Stimulated activated CD4-positive, alpha-beta T cell treated with anti-CD3 and anti-CD28 coated beads, TNF-alpha, amount 100 ng/mL, for 1 hour (primary cell): ENCODE measurements at regions not wholly inside any gene's neighbourhood (a gene's known extent, or its start where the extent isn't known, plus 50 kb on each side); places are given as distances from the start of the nearest gene placed in this dataset.

Experiments used
- DNase-seq, 3 donors: peaks; one replicate each; pipeline ENCODE4 v3.0.0-alpha.2; 2020; ENCODE audit warnings: low read depth in 3 of 3, low spot score in 1 of 3

GRCh38 chr18:78634061-78634696 lies 345.4 kb upstream of the SALL3 start:
- DNase-seq, result no peak

- no peak for DNase-seq
Observed at GRCh38 chr18:78635093-78635800, 344.4 kb upstream of the SALL3 start.

- DNase-seq, result no peak
Observed at GRCh38 chr18:78636260-78636659, 343.4 kb upstream of the SALL3 start.

GRCh38 chr18:78637442-78638402 lies 341.9 kb upstream of the SALL3 start:
- DNase-seq, result no peak

GRCh38 chr18:78639006-78639950 lies 340.3 kb upstream of the SALL3 start:
- DNase-seq, result no peak

- no peak for DNase-seq
Observed at GRCh38 chr18:78640246-78640995, 339.2 kb upstream of the SALL3 start.

- no peak for DNase-seq
Observed at GRCh38 chr18:78641689-78642231, 337.9 kb upstream of the SALL3 start.

GRCh38 chr18:78642296-78642951 lies 337.2 kb upstream of the SALL3 start:
- no peak for DNase-seq

- no peak for DNase-seq
Observed at GRCh38 chr18:78643004-78643403, 336.6 kb upstream of the SALL3 start.

- DNase-seq, result no peak
Observed at GRCh38 chr18:78643981-78644380, 335.6 kb upstream of the SALL3 start.

GRCh38 chr18:78645216-78645615 lies 334.4 kb upstream of the SALL3 start:
- no peak for DNase-seq

- no peak for DNase-seq
Observed at GRCh38 chr18:78647018-78647417, 332.6 kb upstream of the SALL3 start.

- no peak for DNase-seq
Observed at GRCh38 chr18:78649421-78649820, 330.2 kb upstream of the SALL3 start.

GRCh38 chr18:78650926-78651325 lies 328.7 kb upstream of the SALL3 start:
- no peak for DNase-seq

- no peak for DNase-seq
Observed at GRCh38 chr18:78652001-78652545, 327.5 kb upstream of the SALL3 start.

- DNase-seq, result no peak
Observed at GRCh38 chr18:78655921-78656320, 323.7 kb upstream of the SALL3 start.

GRCh38 chr18:78656346-78656925 lies 323.2 kb upstream of the SALL3 start:
- no peak for DNase-seq

GRCh38 chr18:78658531-78658930 lies 321.1 kb upstream of the SALL3 start:
- DNase-seq, result no peak
